Erythroblast (primary cell): ENCODE measurements at regions not wholly inside any gene's neighbourhood (a gene's known extent, or its start where the extent isn't known, plus 50 kb on each side); places are given as distances from the start of the nearest gene placed in this dataset.
"Not testable (repeated sequence)": the region's sequence is repeated elsewhere in the genome, so short reads cannot be mapped to it uniquely, and the experiment has no call there.

Experiments
- GATA1 ChIP-seq: IDR thresholded peaks from 2 replicates; pipeline ENCODE4 v1.6.1; 2011; ENCODE audit warnings: low read depth, mild to moderate bottlenecking, control low read depth, low read length, moderate library complexity
- POLR2A ChIP-seq: IDR thresholded peaks from 2 replicates; pipeline ENCODE4 v1.6.1; 2011; ENCODE audit warnings: mild to moderate bottlenecking, low read length

- TF ChIP-seq POLR2A, GATA1: not testable (repeated sequence)
Observed at GRCh38 chrY:18869145-18869544, 95.6 kb upstream of the HSFY2 start.
